CD4-positive, alpha-beta T cell (primary cell): ENCODE measurements at regions not wholly inside any gene's neighbourhood (a gene's known extent, or its start where the extent isn't known, plus 50 kb on each side); places are given as distances from the start of the nearest gene placed in this dataset.

ENCODE experiments used
- ATAC-seq: fragments of 200-7000 bp; cut with Tn5 transposase; one replicate; pipeline ENCODE4 v1.10.0; 2022; ENCODE audit warnings: mild to moderate bottlenecking; ENCODE audit not compliant: poor library complexity
- CTCF ChIA-PET: fragments of 350-600 bp; sonication (Branson Sonifier 250); formaldehyde crosslinking; loops from one replicate; lab custom pipeline; 2021; ENCODE audit warnings: antibody characterized with exemption, inconsistent platforms; lab: Charles Lee
- POLR2A ChIA-PET: fragments of 350-600 bp; sonication (Branson Sonifier 250); formaldehyde crosslinking; loops from one replicate; lab custom pipeline; 2021; ENCODE audit warnings: antibody characterized with exemption, inconsistent platforms; lab: Charles Lee
- DNase-seq, 14 experiments: peaks; one replicate each; pipeline ENCODE4 v3.0.0-alpha.2; 2013 to 2020; ENCODE audit warnings: mixed read lengths in 2 of 14
- H3K27ac ChIP-seq, 2 donors: one replicate each; pipeline versions ENCODE4 v1.5.1 to v1.7.0; 2013; ENCODE audit warnings: low read length in 2 of 2, low read depth in 1 of 2, mild to moderate bottlenecking in 1 of 2
- H3K27me3 ChIP-seq, 2 experiments: 1 replicate in 1 of 2; 2 replicates in 1 of 2; pipeline versions ENCODE4 v1.6.1 to v1.7.0; 2013; ENCODE audit warnings: low read length in 2 of 2, control low read depth in 1 of 2, mild to moderate bottlenecking in 1 of 2, moderate library complexity in 1 of 2; ENCODE audit not compliant: insufficient read depth in 2 of 2, control insufficient read depth in 1 of 2
- H3K36me3 ChIP-seq: one replicate; pipeline ENCODE4 v1.6.1; 2013; ENCODE audit warnings: low read length, control low read depth; ENCODE audit not compliant: insufficient read depth
- H3K4me1 ChIP-seq: one replicate; pipeline ENCODE4 v1.6.1; 2013; ENCODE audit warnings: low read length, control low read depth; ENCODE audit not compliant: insufficient read depth
- H3K4me3 ChIP-seq: one replicate; pipeline ENCODE4 v1.5.1; 2013; ENCODE audit warnings: mild to moderate bottlenecking, low read length, moderate library complexity
- H3K9me3 ChIP-seq, 2 experiments: 1 replicate in 1 of 2; 2 replicates in 1 of 2; pipeline versions ENCODE4 v1.6.1 to v1.7.0; 2013; ENCODE audit warnings: low read length in 2 of 2, mild to moderate bottlenecking in 2 of 2, control low read depth in 1 of 2, moderate library complexity in 1 of 2; ENCODE audit not compliant: control insufficient read depth in 1 of 2, insufficient read depth in 1 of 2
- H3K27ac Mint-ChIP-seq: one replicate; pipeline ENCODE4 v1.8.0; 2020; ENCODE audit warnings: mixed read lengths
- H3K27me3 Mint-ChIP-seq: one replicate; pipeline ENCODE4 v1.8.0; 2021; ENCODE audit warnings: mixed read lengths
- H3K36me3 Mint-ChIP-seq: one replicate; pipeline ENCODE4 v1.8.0; 2021; ENCODE audit warnings: low read depth, mixed read lengths
- H3K4me1 Mint-ChIP-seq: one replicate; pipeline ENCODE4 v1.8.0; 2021; ENCODE audit warnings: low read depth, mixed read lengths
- H3K4me3 Mint-ChIP-seq: one replicate; pipeline ENCODE4 v1.8.0; 2020; ENCODE audit warnings: mild to moderate bottlenecking, mixed read lengths
- H3K9me3 Mint-ChIP-seq: one replicate; pipeline ENCODE4 v1.8.0; 2020; ENCODE audit warnings: mixed read lengths
- intact Hi-C, 2 experiments: fragments of 100-400 bp; cut with DNase I in 1 of 2; cut with micrococcal nuclease in 1 of 2; formaldehyde crosslinking; loops; one replicate each; pipeline versions ENCODE4 v1.15.1 to v1.9.0; 2023 to 2025; cut with DNase I, micrococcal nuclease
- TF ChIP-seq, protein P1 (sequence below): fragments of 200-600 bp; IDR thresholded peaks from one replicate; pipeline ENCODE4 v1.8.0; 2022; ENCODE audit warnings: antibody characterized with exemption, mild to moderate bottlenecking

- ATAC-seq (no peak), DNase-seq (no peak)
- Mint-ChIP-seq H3K4me3 (no peak overlapping the region), H3K27ac (no peak overlapping the region), H3K27me3 (peaks cover 2% of the 10 kb centered on the region), H3K9me3 (no peaks in the 10 kb centered on the region), H3K36me3 (no peaks in the 10 kb centered on the region), H3K4me1 (no peaks in the 10 kb centered on the region)
- POLR2A ChIA-PET, result no interaction called here
- Histone ChIP-seq H3K36me3 (no peaks in the 10 kb centered on the region), H3K4me1 (no peaks in the 10 kb centered on the region), H3K9me3 (no peaks in the 10 kb centered on the region), H3K4me3 (no peak overlapping the region), H3K27ac (no peak overlapping the region), H3K27me3 (no peaks in the 10 kb centered on the region)
- CTCF ChIA-PET, result no interaction called here
- TF ChIP-seq, protein P1, sequence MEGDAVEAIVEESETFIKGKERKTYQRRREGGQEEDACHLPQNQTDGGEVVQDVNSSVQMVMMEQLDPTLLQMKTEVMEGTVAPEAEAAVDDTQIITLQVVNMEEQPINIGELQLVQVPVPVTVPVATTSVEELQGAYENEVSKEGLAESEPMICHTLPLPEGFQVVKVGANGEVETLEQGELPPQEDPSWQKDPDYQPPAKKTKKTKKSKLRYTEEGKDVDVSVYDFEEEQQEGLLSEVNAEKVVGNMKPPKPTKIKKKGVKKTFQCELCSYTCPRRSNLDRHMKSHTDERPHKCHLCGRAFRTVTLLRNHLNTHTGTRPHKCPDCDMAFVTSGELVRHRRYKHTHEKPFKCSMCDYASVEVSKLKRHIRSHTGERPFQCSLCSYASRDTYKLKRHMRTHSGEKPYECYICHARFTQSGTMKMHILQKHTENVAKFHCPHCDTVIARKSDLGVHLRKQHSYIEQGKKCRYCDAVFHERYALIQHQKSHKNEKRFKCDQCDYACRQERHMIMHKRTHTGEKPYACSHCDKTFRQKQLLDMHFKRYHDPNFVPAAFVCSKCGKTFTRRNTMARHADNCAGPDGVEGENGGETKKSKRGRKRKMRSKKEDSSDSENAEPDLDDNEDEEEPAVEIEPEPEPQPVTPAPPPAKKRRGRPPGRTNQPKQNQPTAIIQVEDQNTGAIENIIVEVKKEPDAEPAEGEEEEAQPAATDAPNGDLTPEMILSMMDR, result no peak
- intact Hi-C loops, result no loop called here
Observed at GRCh38 chr12:13504736-13505135, 308.2 kb downstream of the EMP1 start.

DNA sequence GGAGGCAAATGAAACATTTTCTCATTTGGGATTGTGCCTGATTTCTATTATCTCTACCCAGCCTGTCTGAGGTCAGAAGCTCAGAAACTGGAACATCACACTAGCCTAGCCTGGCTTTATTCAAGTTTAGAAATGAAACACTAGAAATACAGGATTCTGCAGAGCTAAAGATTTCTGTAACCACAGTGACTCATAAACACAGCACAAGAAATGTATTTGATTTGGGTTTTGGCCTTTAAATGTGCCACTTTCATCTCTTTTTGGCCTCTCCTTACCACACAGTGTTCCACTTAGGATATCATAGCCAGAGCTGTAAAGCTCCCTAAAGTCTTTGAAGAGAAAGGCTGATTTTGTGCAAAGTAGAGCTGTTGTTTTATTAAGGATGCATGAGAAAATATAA lies 307.5 kb downstream of the EMP1 start:
- Histone ChIP-seq H3K36me3 (no peaks in the 10 kb centered on the region), H3K27ac (no peak overlapping the region), H3K27me3 (no peaks in the 10 kb centered on the region), H3K9me3 (peaks cover 0 to 2% of the 10 kb centered on the region in 2 experiments), H3K4me1 (no peaks in the 10 kb centered on the region), H3K4me3 (no peak overlapping the region)
- POLR2A ChIA-PET, result no interaction called here
- no peaks in the 10 kb centered on the region for H3K36me3 Mint-ChIP-seq
- H3K4me3 Mint-ChIP-seq, result no peak overlapping the region
- no peak for DNase-seq
- no peaks in the 10 kb centered on the region for H3K9me3 Mint-ChIP-seq
- H3K27ac Mint-ChIP-seq, result no peak overlapping the region
- no peaks in the 10 kb centered on the region for H3K4me1 Mint-ChIP-seq
- TF ChIP-seq, protein P1, result no peak
- intact Hi-C loops, result no loop called here
- H3K27me3 Mint-ChIP-seq, result peaks cover 8% of the 10 kb centered on the region
- no peak for ATAC-seq
- CTCF ChIA-PET, result no interaction called here

DNA sequence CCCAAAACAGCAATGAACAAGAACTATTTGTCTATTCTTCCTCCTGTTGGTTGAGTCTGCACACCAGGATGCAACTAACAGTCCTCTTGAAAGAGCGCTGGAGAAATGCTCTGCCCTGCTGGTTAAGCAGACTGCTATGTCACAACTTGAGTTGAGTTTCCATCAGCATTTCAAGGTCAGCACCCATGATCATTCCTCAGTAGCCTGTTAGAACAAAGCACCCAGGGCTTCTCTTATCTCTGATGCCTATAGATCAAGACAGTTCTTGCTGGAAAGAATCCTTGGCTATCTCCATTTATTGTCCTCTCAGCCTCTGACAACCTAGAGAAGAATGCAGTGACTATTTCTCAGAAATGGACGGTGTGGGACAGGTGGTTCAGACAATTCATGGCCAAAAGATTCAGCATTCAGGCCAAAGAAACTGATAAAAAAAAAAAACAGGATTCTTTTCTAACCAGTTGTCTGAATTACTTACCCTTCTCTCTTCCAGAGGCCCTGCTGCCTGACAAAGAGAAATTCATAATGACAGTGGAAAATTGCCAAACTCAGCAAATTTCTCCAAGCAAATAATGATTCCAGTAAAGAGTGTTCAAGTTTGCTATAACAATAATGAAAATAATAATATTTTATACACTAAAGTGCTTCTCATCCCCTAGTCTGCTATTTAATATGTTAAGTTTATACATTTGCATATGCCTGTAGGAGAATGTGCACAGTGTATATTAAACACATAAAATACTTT lies 306.7 kb downstream of the EMP1 start:
- ATAC-seq, result no peak
- DNase-seq, result no peak
- Mint-ChIP-seq H3K4me3 (no peak overlapping the region), H3K27ac (no peak overlapping the region), H3K36me3 (no peaks in the 10 kb centered on the region), H3K4me1 (no peaks in the 10 kb centered on the region), H3K27me3 (peaks cover 16% of the 10 kb centered on the region), H3K9me3 (no peaks in the 10 kb centered on the region)
- no peaks in the 10 kb centered on the region for H3K27me3 ChIP-seq
- no peak overlapping the region for H3K4me3 ChIP-seq
- H3K9me3 ChIP-seq, result peaks cover 0 to 6% of the 10 kb centered on the region in 2 experiments
- CTCF ChIA-PET, result no interaction called here
- H3K4me1 ChIP-seq, result no peaks in the 10 kb centered on the region
- H3K36me3 ChIP-seq, result no peaks in the 10 kb centered on the region
- intact Hi-C loops, result no loop called here
- H3K27ac ChIP-seq, result no peak overlapping the region
- POLR2A ChIA-PET, result no interaction called here
- TF ChIP-seq, protein P1, result no peak
